Left colon (tissue), 2 donors: ENCODE measurements at regions not wholly inside any gene's neighbourhood (a gene's known extent, or its start where the extent isn't known, plus 50 kb on each side); places are given as distances from the start of the nearest gene placed in this dataset.

Experiments
- ATAC-seq: fragments of 200-7000 bp; cut with Tn5 transposase; one replicate; pipeline ENCODE4 v1.9.1; 2020; ENCODE audit warnings: mild to moderate bottlenecking, moderate library complexity
- DNase-seq, 2 donors: peaks; one replicate each; pipeline ENCODE4 v3.0.0-alpha.2; 2020
- intact Hi-C, 2 donors: fragments of 100-400 bp; cut with DNase I in 1 of 2; cut with micrococcal nuclease in 1 of 2; formaldehyde crosslinking; loops; one replicate each; pipeline versions ENCODE4 v1.11.2 to v1.14.0; 2022; cut with DNase I, micrococcal nuclease
- donor health status: DM: no; HTN: no; CAD: no.
- donor health status: DM: yes; HTN: yes; CAD: no.

DNA sequence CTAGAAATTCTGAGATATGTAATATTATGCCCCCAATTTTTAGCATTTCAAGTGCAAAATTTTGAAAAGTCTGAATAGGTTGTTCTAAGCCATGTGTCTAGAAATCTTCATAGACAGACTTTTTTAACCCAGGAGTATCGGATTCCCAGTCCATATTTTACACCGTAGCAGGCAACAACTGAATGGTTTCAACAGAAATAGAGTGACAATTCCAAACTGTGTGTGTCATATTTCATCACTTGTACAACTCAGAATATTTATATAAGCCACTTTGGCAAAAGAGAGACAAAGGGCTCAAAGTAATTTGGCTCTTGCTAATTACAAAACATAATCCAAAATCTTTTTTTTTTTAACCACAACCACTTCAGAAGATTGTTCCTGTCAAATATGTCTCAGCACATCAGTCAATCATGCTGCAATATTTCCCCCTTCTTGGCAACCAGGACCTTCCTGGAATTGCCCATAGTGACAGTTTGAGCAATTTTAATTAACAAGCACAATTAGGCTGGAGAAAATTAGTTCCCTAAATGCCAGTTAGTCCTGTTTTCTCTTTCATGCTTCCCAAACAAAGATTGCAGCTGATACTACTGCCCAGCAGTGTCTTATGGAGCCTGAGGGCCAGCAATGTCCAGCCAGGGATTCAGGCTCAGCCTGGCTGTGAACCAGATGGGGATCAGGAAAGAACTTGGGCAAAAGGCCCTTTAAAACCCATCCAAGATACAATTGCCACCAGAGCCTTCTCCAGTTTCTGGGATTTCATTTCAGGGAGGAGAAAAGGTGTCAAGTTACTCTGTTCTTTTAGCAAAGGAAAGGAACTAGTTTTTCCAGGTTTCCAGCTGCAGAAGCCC, 533.3 kb upstream of the GHITM start:
- ATAC-seq (no peak), DNase-seq (no peak)
- intact Hi-C loops, result no loop called here

- intact Hi-C loops, result no loop called here
- ATAC-seq (no peak), DNase-seq (no peak)
Measured at GRCh38 chr10:83607959-83608745, 531.2 kb upstream of the GHITM start.

GRCh38 chr10:83612050-83612449, 527.3 kb upstream of the GHITM start:
- intact Hi-C loops, result no loop called here
- DNase-seq (no peak), ATAC-seq (no peak)

DNA sequence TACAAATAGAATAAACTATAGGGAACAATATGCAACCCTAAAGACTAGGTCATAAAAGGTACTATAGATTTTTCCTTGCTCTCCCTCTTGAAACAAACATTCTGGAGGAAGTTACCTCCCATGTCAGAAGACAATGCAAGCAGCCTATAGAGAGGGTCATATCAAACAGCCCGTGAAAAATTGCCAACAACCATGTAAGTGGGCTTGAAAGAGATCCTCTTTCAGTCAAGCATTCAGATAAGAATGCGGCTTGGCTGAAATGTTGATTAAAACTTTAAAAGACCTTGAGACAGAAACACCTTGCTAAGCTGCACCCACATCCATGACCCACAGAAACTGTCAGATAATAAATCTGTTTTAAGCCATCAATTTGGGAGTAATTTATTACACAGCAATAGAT, 526.6 kb upstream of the GHITM start:
- intact Hi-C loops, result no loop called here
- ATAC-seq (no peak), DNase-seq (no peak)

GRCh38 chr10:83617172-83617571, 522.1 kb upstream of the GHITM start:
- intact Hi-C loops, result no loop called here
- DNase-seq (no peak), ATAC-seq (no peak)

DNA sequence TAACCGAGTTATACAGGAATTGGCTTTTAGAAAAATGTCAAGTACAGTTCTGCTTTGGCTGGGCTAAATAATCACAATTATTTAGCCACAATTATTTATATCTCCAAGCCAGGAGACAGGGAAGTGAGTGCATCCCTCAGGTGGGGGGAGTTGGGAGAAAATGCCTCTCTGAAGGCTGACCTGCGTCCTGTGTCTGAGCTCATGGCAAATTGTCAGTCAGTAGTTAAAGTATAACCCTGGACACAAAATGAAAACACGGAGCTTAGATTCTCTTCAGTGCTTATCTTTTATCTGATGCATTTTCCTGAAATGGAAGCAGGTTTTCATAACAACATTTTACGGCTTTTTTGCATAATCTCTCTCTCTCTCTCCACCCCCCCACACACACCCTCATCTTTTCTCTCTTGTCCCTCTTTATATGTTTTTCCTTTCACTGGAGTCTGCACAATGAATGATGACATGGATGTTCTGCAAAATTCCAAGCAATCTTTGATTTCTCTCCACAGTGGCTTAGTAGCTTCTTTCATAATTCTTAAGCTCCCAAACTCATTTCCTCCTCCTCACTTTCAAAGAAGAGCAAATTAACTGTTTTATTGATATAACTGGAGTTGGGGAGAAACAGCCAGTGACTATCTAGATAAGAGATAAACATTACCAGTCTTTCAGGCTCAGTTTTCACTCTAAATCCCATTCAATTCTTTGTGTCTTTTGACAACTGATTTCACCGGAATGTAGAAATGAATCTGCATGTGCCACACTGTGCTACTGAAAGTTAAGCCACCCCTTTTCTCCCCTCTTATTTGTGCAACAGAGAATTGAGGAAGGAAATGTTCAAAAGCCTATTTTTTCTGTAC, 521.4 kb upstream of the GHITM start:
- no peak for ATAC-seq
- intact Hi-C loops, result no loop called here
- no peak for DNase-seq

- DNase-seq (no peak), ATAC-seq (no peak)
- intact Hi-C loops, result no loop called here
Measured at GRCh38 chr10:83625831-83626360, 513.4 kb upstream of the GHITM start.

- DNase-seq (no peak), ATAC-seq (no peak)
- intact Hi-C loops, result no loop called here
Measured at GRCh38 chr10:83632701-83633100, 506.6 kb upstream of the GHITM start.

GRCh38 chr10:83633547-83633946, 505.8 kb upstream of the GHITM start:
- ATAC-seq (no peak), DNase-seq (no peak)
- intact Hi-C loops, result no loop called here

GRCh38 chr10:83636826-83637225, 502.5 kb upstream of the GHITM start:
- no peak for ATAC-seq

GRCh38 chr10:83647526-83647925, 491.8 kb upstream of the GHITM start:
- intact Hi-C loops, result no loop called here
- DNase-seq (no peak), ATAC-seq (no peak)

More at GRCh38 chr10:83636826-83637225, 502.5 kb upstream of the GHITM start:
- no peak for DNase-seq
- intact Hi-C loops, result no loop called here

- DNase-seq (no peak), ATAC-seq (no peak)
- intact Hi-C loops, result no loop called here
Measured at GRCh38 chr10:83648201-83648600, 491.1 kb upstream of the GHITM start.

- DNase-seq, result no peak
- ATAC-seq, result no peak
- intact Hi-C loops, result no loop called here
Measured at GRCh38 chr10:83649471-83649870, 489.8 kb upstream of the GHITM start.

DNA sequence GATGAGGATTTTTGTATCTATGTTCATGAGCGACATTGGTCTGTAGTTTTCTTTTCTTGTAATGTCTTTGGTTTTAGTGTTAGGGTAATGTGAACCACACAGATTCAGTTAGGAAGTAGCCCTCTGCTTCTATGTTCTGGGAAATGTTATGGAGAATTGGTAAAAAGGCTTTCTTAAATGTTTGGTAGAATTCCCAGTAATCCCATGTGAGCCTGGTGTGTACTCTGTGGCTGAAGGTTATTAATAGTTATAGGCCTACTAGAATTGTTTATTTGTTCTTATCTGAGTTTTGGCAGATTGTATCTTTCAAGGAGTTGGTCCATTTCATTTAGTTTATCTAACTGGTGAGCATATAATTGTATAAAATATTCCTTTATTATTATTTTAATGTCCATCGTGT, 484.6 kb upstream of the GHITM start:
- no peak for ATAC-seq
- intact Hi-C loops, result no loop called here

GRCh38 chr10:83656924-83657323, 482.4 kb upstream of the GHITM start:
- ATAC-seq, result no peak
- intact Hi-C loops, result no loop called here
- no peak for DNase-seq

More for the DNA sequence above, 484.6 kb upstream of the GHITM start:
- DNase-seq, result no peak

DNA sequence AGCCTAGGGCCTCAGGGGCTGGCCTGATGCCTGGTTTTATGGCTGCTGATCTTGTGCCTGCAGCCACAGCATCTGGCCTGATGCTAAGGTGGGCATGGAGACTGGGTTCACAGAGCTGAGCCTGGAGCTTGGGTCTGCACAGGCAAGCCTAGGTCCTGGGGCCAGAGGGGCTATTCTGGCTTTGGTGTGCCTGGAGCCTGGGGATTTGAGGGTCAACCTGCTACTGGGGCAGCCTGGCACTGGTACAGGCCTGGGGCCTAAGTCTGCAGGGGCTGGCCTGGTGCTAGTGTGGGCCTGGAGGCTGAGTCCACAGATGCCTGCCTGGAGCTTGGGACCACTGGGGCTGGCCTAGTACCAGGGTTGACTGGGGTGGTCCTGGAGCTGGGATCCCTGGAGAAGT, 481.8 kb upstream of the GHITM start:
- DNase-seq (no peak), ATAC-seq (no peak)
- intact Hi-C loops, result no loop called here

- intact Hi-C loops, result no loop called here
- no peak for ATAC-seq
Measured at GRCh38 chr10:83663918-83664317, 475.4 kb upstream of the GHITM start.

GRCh38 chr10:83666762-83667161, 472.5 kb upstream of the GHITM start:
- intact Hi-C loops, result no loop called here
- DNase-seq (no peak), ATAC-seq (no peak)

More at GRCh38 chr10:83663918-83664317, 475.4 kb upstream of the GHITM start:
- DNase-seq, result no peak

- DNase-seq (no peak), ATAC-seq (no peak)
- intact Hi-C loops, result no loop called here
Measured at GRCh38 chr10:83667594-83667993, 471.7 kb upstream of the GHITM start.
